ENCODE measurements at regions not wholly inside any gene's neighbourhood (a gene's known extent, or its start where the extent isn't known, plus 50 kb on each side); places are given as distances from the start of the nearest gene placed in this dataset.

DNA sequence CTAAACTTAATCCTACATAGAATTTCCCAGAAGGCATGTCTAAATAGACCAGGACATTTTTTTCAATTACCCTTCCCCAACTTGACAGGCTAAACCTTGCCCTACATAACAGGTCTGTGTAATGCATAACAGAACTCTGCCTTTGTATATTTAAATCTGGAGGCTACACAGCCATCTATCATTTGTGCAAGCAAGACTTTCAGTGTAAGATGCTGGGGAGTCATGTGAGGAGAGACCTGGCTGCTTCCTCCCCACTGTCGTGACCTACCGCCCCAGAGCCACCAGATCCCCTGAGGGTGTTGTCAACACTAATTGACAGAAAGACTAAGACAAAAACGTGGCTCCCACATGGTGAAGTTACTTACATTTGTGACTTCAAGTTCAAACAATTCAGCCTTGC lies 342.2 kb downstream of the PPARGC1A start:
- no peak for DNase-seq (ENCODE audit: extremely low read depth in 1 of 2, low read depth in 1 of 2)

DNA sequence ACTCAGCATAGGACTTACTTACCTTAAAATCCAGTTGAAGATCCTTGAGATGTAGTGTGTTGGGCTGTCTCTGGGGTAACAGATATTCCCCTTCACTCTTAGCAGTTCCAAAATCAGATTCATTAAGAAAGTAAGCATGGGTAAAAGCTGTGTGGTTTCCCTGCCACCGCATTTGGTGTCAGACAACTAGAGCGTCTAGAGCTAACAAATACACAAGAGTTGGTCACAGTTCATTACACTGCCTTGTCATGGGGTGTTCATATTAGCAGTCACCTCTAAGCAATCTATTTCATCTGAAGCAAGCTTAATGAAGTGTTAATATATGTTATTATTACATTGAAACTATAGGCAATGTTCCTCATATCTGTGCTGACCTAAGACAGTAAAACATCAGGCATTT lies 342.8 kb downstream of the PPARGC1A start:
- DNase-seq (ENCODE audit: extremely low read depth in 1 of 2, low read depth in 1 of 2) = no peak

DNA sequence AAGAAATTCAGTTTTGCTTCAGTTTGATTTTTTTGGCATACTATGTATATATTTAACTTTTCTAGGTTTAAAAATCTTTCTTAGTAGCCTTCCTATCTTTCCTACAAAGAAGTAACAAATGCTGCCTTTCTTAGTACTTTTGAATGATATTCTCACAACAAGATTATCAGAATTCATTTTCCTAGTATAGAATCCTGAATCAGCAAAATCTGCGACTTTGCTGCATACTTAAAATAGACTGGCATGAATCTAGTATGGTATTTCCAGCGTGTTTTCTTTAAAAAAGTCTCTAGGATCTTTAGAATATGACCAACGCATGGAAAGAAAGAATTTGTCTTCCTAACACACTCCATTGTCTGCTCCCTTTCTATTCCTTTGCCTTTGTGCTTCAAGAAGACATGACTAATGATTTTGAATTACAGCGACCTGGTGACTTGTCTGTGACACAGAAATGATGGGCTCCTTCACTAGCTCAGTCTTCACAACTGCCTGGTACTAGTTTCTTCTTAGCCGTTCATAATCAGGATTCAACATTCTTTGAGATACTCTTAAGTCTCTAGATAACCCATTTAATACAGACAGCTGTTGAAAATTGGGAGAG lies 349.8 kb downstream of the PPARGC1A start:
- DNase-seq (ENCODE audit: extremely low read depth in 1 of 2, low read depth in 1 of 2) = no peak

DNA sequence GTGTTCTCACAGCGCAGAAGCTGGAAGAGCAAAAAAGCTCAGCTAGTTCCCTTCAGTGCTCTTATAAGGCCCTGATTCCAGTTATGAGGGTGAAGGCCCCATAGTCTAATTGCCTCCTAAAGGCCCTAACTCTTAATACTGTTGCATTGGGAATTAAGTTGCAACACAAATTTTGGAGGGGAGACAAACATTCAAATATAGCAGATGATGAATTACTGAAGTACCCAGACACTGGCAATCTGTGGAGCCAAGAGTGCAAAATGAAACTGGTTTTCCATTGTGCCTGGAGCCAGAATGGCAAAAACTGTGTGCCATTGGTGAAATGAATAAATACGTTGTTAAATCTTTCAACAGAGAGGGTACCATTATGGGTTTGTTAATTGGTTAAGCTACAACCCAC lies 356.0 kb downstream of the PPARGC1A start:
- no peak for DNase-seq (ENCODE audit: extremely low read depth in 1 of 2, low read depth in 1 of 2)

DNA sequence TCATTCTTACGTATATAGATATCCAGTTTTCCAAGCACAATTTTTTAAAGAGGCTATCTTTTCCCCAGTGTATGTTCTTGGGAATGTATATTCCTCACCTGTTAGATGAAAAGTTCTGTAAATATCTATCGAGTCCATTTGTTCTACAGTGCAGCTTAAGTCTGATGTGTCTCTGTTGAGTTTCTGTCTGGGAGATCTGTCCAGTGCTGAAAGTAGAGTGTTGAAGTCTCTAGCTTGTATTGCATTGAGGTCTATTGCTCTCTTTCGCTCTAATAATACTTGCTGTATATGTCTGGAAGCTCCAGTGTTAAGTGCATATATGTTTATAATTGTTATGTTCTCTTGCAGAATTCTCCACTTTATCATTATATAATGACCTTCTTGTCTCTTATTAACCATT lies 373.1 kb downstream of the PPARGC1A start:
- no peak for DNase-seq (ENCODE audit: extremely low read depth in 1 of 2, low read depth in 1 of 2)

DNA sequence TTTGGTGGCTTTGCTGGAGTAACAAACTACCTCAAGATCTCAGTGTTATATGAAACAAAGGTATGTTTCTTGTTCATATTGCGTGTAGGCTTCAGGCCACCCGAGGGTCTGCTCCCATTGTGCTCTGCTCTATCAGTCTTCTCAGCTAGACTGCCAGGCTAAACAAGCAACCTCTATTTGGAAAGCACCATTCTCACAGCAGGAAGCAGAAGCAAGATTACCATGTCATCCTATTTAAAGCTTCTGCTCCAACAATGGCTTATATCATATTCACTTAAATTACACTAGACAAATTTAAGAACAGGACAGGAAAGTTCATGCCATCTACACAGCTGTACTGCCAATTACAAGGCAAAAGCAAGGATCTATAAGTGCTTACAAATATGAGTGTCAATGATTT lies 385.8 kb downstream of the PPARGC1A start:
- no peak for DNase-seq (ENCODE audit: extremely low read depth in 1 of 2, low read depth in 1 of 2)

DNA sequence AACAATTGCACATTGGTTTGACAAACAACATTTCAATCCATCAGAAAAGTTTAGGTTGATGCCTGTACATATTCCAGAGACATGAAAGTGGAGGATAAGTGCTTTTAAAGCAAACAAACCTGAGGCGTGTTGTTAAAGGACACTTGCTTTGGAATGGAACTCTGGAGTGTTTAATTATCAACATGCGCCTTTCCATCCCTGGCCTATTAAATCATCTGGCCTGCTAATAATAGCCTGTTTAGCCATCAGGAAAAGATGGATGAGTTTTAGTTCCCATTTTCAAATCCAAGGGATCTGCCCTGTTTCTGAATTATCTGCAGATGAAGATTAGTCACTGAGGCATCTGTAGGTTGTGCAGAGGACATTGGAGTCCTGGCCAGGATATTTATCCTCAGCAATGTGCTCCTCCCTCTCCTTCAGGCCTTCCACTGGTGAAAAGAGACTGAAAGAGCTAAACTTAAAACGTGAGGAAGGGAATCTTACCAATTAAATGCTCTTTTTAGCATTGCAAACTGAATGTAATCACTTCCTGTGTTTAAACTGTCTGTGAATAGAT lies 388.9 kb downstream of the PPARGC1A start:
- no peak for DNase-seq (ENCODE audit: extremely low read depth in 1 of 2, low read depth in 1 of 2)

DNA sequence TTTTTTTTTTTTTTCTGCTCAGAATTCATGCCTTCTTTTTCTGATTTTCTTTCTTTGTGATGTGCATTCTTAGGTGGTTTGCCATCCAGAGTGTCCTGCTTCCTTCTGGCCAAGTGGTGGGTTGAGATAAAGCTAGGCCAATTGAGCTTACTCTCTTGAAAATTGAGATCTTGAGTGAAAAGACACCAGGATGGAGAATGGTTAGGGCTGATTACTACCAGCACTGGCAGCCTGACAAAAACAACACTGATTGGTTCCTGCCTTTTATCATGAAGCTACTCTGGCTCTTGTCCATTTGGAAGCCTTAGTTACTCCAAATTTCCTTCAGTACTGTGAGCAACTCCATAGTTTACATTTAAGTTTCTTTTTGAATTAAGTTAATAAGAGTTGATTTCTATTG lies 404.0 kb downstream of the PPARGC1A start:
- no peak for DNase-seq (ENCODE audit: extremely low read depth in 1 of 2, low read depth in 1 of 2)

DNA sequence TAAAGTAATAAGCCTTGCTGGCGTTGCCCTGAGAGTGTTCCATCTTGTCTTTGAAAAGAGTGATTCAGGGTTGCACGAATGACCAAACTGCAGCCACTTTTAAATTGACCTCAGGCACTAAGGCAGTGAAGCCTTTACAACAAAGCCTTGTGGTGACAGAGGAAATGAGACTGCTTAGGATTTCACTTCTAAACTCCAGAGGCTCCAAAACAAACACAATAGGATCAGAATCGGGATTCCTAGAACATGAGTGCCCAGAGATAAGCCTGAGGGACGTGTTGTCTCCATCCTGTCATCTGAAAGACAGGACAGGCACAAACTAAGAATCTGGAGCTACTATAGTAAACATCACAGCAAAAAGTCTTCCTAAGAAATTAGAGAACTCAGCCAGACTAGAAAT lies 405.2 kb downstream of the PPARGC1A start:
- DNase-seq (ENCODE audit: extremely low read depth in 1 of 2, low read depth in 1 of 2) = no peak

DNA sequence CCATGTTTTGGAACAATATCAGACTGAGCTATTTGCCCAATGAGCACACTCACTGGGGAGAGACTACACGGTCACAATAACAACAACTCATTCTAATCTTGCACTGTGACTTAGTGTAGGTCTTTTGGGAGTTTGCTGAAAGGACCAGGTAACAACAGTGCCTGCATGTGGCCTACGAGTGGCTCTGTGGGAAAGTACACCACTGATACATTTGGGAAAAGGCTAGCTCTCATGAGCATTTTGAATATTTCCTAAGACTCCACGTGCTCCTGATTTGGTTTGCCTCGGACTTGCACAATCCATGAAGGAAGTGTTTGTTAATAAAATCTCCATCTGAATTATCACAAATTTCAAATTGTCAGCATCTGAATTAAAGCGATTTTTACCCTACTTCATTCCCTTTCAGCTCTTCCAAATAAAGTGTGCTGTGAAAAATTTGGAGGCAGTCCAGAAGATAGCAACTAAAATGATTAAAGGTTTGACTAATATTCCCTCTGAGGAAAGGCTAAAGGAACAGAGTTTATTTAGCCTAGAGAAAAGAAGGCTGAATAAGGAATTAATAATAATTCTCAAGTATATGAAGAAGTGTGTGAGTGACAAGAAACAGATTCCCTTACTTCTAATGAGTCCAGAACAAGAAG lies 406.4 kb downstream of the PPARGC1A start:
- DNase-seq (ENCODE audit: extremely low read depth in 1 of 2, low read depth in 1 of 2) = no peak

DNA sequence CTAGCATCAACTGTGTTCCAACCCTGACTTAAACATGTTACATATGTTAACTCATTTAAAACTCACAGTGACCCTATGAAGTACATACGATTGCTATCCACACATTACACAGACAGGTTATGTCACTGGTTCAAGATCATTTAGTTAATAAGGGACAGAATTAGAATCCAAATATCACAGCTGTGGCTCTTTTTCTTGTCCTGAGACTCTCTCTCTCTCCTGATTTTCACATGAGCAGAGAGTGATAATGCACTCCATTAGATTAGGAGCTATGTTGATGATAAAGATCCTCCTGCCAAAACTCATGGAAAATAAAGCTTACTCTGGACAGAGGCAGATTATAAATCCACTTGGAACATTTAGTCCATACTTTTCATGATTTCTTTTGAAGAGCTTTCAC lies 408.3 kb downstream of the PPARGC1A start:
- no peak for DNase-seq (ENCODE audit: extremely low read depth in 1 of 2, low read depth in 1 of 2)

DNA sequence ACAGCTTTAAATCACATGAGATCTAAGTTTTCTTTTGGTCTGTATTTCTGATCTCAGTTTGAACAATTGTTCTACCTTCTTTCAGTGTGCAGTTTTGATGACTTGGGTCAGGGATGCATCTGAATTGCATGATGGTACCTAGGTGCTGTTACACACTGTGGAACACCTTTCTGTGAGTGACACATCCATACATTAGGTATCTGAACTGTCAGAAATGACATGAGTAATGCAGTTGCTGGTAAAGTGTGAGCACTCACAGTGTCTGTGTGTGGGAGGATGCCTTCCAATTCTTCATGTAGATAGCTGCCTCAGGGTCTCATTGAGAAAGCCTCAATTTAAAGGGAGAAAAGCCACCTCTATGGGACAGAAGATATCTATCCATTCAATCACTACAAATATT lies 411.9 kb downstream of the PPARGC1A start:
- no peak for DNase-seq (ENCODE audit: extremely low read depth in 1 of 2, low read depth in 1 of 2)

DNA sequence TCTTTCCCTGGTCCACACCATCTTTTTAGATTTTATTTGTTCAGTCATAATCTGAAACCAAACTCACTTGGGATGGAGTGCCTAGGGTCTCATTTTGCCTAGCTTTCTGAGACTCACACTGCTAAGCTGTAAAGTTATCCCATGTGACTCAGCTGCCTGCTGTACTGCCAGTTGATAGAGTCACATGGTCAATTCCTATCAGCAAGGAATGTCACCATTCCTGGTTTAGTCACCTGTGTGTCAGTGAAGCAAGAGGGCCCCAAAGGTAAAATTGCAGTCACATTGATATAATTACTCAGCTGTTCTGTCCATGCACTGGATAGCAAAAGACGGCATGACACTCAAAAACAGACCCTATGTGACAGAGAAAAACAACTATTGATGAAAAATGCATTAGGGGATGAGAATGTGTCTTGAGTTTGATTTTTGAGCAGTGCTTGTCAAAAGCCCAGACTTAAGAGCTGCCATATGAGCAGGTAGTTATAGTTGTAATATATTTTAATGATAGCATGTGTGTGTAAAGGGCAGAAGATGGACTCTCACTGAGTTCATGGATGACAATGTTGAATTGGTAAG lies 413.2 kb downstream of the PPARGC1A start:
- DNase-seq (ENCODE audit: extremely low read depth in 1 of 2, low read depth in 1 of 2) = no peak

DNA sequence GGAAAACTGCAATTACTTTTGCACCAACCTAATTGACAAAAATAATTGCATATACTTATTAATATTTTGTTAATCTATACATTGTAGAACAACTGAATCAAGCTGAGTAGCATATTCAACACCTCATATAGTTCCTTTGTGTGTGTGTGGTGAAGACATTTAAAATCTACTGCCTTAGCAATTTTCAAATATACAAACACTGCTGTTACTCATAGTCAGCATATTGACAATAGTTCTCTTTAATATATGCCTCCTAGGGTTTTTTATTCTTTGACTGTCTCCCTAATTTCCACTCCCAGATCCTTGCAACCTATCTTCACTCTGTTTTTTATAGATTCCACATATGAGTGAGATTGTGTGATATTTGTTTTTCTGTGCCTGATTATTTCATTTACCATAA lies 426.8 kb downstream of the PPARGC1A start:
- DNase-seq (ENCODE audit: extremely low read depth in 1 of 2, low read depth in 1 of 2) = no peak

DNA sequence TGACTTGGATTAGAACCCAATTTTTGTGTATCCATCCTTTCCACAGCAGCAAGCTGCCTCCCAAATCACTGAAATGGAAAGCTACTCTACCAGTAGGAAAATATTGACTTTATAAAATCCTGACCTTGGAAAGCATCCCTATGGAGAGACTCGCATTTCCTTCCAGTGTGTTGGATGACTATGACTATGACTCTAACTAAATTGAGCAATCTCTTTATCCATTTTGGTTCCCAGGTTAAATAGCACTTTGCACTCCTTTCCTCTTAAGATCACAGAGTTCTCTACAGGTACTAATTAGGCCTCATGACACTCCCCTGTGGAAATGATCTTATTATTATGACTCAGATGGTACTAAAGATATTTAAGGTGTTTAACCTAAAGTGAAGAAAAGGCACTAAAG lies 431.8 kb downstream of the PPARGC1A start:
- DNase-seq (ENCODE audit: extremely low read depth in 1 of 2, low read depth in 1 of 2) = no peak

DNA sequence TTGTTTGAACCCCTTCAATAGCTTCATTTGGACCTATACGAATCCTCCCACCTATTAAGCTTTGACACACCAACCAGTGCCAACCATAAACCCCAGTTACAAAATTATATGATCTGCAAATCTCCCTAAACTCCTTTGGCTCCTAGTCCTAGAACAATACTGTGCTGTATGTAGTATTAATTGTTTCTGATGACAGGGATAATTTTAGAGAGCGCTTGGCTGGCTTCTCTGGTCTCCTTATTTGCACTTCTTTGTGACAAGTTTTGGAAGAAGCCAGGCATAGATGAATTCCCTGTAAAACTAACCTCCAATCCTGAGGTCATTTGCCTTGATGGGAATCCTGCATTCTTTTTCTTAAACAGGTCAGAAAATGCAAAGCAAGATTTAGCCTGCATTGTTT lies 433.0 kb downstream of the PPARGC1A start:
- no peak for DNase-seq (ENCODE audit: extremely low read depth in 1 of 2, low read depth in 1 of 2)

DNA sequence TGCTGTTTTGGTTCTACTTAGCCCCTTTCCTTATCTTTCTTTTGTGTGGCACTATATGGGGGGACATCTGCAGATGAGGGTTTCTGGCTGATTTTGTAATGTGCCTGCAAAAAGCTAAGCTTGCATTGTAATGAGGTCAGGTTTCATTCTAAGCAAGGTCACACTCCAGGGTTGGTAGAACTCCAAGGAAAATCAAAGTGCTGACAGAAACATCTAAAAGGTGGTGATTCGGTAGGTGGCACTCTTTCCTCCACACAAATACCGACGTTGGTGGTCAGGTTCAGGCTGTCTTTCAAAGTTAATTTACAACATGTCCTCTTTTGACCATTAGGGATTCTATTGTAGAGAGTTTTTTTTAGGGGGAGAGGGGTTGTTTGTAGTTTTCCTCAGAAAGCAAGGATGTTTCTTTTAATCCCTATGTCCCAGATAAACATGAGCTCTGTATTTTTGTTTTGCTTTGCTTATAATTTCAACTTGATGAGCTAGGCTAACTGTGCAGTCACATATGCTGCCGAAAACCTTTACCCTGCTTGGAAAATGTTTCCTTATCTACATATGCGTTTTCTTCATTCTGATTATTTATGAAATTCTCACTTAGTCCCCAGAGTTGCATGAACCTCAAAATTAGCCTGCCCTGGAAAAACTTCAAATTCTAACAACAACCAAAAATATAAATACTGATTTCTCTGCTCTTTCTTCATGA lies 434.2 kb downstream of the PPARGC1A start:
- no peak for DNase-seq (ENCODE audit: extremely low read depth in 1 of 2, low read depth in 1 of 2)

DNA sequence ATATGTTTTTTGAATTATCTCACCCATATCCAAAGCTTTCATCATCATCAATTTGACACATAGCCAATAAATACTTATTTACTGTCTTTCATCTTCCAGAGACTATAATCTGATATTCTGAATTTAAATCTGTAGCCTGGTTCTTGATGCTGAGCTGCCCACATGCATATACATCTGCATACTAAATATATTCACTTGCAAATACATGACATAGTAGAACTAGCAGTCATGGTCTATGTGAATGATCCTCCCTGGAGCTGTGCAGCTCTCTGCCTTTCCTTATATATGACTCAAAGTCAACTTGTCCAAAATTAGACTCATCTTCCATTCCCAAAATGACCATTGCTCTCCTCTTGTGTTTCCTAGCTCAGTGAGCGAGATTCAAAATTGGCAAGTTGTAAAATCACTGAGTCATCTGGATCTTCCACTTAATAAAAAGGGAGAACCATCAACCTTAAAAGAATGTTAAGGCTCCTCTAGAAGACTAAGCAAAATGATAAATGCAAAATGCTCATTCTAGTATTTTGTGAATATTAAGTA lies 448.2 kb downstream of the PPARGC1A start:
- DNase-seq (ENCODE audit: extremely low read depth in 1 of 2, low read depth in 1 of 2) = no peak

DNA sequence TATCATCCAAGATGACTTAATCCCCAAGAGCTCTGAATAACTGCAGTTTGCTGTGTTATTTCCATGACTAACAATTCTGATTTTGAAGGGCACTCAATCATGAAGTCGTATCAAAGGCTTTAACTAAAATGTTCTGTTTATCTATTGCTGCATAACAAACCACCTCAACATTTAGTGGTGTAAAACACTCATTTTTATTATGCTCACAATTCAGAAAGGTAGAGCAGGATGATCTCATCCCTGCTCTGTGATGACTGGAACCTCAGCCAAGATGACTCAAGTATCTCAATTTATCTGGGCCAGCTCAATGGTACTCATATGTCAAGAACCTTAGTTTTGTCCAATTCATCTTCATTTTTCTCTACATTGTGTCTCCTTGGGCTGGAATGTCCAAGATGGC lies 451.1 kb downstream of the PPARGC1A start:
- no peak for DNase-seq (ENCODE audit: extremely low read depth in 1 of 2, low read depth in 1 of 2)

DNA sequence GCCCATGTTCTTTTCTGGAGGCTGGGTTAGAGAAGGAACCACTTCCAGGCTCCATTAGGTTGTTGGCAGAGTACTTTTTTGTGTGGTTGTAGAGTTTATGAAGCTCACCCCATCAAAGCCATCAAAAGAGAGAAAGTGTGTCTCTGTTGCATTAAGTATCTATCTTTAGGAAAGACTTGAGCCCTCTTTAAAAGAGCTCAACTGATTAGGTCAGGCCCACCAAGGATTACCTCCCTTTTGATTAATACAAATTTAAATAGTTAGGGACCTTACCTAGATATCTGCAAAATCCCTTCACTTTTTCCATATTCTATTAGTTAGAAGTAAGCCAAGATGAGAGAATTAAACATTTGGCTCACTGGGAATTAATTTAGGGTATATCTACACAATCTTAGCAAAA lies 460.4 kb downstream of the PPARGC1A start:
- DNase-seq (ENCODE audit: extremely low read depth in 1 of 2, low read depth in 1 of 2) = no peak

DNA sequence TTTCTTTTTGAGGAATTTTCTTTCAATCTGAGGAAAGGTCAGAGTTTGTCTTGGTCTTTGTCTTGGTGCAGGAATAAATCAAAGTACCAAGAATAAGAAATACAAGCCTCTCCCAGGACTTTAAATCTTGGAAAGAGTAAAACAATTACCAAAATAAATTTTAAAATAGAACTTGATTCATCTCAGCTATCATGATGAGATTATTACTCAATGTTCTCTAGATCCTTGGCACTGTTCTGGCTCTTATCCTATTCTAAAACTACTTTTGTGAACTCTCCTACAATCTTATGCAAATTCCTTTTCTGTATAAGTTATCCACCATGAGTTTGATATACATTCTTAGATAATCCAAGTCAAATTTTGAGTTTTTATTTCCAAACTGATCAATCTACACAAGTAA lies 464.3 kb downstream of the PPARGC1A start:
- no peak for DNase-seq (ENCODE audit: extremely low read depth in 1 of 2, low read depth in 1 of 2)

DNA sequence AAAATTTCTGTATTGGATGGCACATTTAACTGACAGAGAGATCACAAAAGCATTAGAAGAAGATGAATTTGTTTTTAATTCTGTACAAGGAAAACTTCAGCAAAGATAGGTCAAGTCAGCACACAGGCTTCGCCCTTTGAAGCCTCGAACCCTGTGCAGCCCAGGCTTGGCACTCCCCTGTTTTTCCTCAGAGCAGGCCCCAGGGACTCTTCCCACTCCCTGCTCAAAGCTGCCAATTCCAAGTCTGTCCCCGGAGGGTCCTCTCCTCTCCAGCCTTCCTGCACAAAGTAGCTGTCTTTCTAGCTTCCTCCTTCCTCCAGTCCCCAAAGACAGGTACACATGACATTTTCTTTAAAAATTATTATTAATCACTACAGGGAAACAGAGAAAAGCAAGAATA lies 466.3 kb downstream of the PPARGC1A start:
- no peak for DNase-seq (ENCODE audit: extremely low read depth in 1 of 2, low read depth in 1 of 2)

All from stimulated activated CD8-positive, alpha-beta memory T cell treated with anti-CD3 and anti-CD28 coated beads, Interleukin-7, amount 100 ng/mL, for 48 hours (primary cell).